ENCODE measurements at regions not wholly inside any gene's neighbourhood (a gene's known extent, or its start where the extent isn't known, plus 50 kb on each side); places are given as distances from the start of the nearest gene placed in this dataset.

DNA sequence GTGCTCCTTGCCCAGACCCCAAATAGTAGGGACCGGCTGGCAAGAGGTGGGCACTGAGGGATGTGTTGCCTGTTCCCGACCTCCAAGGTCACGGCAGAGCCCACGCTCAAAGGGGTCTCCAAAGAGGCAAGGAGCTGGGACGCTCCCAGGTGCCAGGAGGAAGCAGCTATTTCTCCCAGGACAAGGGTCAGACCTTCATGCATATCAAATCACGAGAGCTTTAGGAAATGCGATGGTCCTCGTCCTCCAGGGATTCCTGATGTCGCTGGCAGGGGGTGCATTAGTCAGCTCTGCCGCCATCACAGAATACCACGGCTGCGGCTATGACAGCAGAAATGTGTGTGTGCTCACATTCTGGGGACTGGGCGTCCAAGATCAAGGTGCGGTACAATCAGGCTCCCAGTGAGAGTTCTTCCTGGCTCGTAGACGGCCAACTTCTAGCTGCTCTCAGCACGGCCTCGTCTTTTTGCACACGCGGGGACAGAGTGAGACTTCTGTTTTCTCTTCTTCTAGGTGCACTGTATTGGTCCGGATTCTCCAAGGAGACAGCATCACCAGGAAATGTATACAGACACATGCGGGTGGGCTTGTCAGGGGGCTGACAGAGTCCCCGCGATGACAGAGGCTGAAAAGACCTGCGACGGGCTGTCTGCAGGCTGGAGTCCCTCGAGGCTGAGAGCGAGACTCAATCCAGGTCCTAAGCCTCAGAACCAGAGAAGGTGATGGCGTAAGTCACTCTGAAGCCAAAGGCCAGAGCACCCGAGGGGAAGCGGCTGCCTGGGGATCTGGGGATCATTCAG lies 81.6 kb downstream of the SHANK2 start:
- TF ChIP-seq, protein P1, sequence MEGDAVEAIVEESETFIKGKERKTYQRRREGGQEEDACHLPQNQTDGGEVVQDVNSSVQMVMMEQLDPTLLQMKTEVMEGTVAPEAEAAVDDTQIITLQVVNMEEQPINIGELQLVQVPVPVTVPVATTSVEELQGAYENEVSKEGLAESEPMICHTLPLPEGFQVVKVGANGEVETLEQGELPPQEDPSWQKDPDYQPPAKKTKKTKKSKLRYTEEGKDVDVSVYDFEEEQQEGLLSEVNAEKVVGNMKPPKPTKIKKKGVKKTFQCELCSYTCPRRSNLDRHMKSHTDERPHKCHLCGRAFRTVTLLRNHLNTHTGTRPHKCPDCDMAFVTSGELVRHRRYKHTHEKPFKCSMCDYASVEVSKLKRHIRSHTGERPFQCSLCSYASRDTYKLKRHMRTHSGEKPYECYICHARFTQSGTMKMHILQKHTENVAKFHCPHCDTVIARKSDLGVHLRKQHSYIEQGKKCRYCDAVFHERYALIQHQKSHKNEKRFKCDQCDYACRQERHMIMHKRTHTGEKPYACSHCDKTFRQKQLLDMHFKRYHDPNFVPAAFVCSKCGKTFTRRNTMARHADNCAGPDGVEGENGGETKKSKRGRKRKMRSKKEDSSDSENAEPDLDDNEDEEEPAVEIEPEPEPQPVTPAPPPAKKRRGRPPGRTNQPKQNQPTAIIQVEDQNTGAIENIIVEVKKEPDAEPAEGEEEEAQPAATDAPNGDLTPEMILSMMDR (IDR thresholded peaks at IDR 0.05; ENCODE audit: low read depth, low read length, missing input control): no peak
- TF ChIP-seq NR2F2 (IDR thresholded peaks at IDR 0.05) (no peak), RXRA (IDR thresholded peaks at IDR 0.05) (no peak)
- TF ChIP-seq, protein P2, sequence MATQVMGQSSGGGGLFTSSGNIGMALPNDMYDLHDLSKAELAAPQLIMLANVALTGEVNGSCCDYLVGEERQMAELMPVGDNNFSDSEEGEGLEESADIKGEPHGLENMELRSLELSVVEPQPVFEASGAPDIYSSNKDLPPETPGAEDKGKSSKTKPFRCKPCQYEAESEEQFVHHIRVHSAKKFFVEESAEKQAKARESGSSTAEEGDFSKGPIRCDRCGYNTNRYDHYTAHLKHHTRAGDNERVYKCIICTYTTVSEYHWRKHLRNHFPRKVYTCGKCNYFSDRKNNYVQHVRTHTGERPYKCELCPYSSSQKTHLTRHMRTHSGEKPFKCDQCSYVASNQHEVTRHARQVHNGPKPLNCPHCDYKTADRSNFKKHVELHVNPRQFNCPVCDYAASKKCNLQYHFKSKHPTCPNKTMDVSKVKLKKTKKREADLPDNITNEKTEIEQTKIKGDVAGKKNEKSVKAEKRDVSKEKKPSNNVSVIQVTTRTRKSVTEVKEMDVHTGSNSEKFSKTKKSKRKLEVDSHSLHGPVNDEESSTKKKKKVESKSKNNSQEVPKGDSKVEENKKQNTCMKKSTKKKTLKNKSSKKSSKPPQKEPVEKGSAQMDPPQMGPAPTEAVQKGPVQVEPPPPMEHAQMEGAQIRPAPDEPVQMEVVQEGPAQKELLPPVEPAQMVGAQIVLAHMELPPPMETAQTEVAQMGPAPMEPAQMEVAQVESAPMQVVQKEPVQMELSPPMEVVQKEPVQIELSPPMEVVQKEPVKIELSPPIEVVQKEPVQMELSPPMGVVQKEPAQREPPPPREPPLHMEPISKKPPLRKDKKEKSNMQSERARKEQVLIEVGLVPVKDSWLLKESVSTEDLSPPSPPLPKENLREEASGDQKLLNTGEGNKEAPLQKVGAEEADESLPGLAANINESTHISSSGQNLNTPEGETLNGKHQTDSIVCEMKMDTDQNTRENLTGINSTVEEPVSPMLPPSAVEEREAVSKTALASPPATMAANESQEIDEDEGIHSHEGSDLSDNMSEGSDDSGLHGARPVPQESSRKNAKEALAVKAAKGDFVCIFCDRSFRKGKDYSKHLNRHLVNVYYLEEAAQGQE (IDR thresholded peaks at IDR 0.05): no peak

Measured in liver (tissue), 3 donors.